ENCODE measurements at regions not wholly inside any gene's neighbourhood (a gene's known extent, or its start where the extent isn't known, plus 50 kb on each side); places are given as distances from the start of the nearest gene placed in this dataset.

DNA sequence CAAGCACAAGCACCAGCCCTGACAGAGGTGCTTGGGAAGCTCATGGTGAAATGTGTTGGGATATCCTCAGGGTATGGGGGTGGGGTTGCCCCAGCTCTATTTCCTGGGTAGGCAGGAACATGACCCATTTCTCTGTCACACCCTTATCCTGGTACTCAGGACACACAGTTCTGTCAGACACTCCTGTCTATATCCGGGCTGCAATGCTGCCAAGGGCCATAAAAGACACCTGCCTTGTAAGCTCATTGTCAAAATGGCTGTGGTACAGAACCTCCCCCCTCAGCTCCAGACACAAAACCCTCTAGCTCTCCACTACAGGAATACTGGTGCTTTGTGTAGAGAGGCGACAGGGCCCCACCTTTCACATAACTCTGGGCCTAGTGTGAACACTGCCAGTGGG lies 636.7 kb downstream of the PLA2G4A start:
- TF ChIP-seq, protein P1, sequence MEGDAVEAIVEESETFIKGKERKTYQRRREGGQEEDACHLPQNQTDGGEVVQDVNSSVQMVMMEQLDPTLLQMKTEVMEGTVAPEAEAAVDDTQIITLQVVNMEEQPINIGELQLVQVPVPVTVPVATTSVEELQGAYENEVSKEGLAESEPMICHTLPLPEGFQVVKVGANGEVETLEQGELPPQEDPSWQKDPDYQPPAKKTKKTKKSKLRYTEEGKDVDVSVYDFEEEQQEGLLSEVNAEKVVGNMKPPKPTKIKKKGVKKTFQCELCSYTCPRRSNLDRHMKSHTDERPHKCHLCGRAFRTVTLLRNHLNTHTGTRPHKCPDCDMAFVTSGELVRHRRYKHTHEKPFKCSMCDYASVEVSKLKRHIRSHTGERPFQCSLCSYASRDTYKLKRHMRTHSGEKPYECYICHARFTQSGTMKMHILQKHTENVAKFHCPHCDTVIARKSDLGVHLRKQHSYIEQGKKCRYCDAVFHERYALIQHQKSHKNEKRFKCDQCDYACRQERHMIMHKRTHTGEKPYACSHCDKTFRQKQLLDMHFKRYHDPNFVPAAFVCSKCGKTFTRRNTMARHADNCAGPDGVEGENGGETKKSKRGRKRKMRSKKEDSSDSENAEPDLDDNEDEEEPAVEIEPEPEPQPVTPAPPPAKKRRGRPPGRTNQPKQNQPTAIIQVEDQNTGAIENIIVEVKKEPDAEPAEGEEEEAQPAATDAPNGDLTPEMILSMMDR (IDR thresholded peaks at IDR 0.05), result no peak
- TF ChIP-seq POLR2A (IDR thresholded peaks at IDR 0.05), result no peak
- DNase-seq (no peak), ATAC-seq (no peak)
- Histone ChIP-seq H3K4me3 (no peak overlapping the region), H3K27me3 (no peaks in the 10 kb centered on the region), H3K9me3 (no peaks in the 10 kb centered on the region), H3K4me1 (no peaks in the 10 kb centered on the region), H3K36me3 (no peaks in the 10 kb centered on the region), H3K27ac (no peak overlapping the region)
- intact Hi-C loops (cut with DNase I), result no loop called here
- WGBS (ENCODE audit: insufficient coverage, low coverage, low lambda C conversion rate, missing lambda C conversion rate), result 0% methylated on average over 1 of the region's 2 CpGs

DNA sequence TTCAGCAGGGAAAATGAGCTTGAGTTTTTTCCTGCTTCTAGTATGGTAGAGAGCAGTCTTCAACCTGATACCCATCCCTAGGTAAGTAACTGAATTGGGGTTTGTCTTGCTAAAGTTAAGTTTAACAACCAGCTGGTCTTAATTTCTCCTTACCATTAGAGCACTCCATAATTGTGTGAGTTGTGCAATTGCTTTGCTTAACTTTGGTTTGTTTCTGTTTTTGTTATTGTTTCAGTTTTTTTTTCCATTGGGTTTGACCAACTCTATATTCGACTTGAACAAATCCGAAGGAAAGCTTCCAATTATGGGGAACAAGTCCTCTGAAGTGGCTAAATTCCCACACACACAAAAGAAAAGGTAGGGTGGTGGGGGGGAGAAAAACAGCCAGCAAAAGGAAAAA lies 641.1 kb downstream of the PLA2G4A start:
- no peaks in the 10 kb centered on the region for H3K9me3 ChIP-seq
- no peaks in the 10 kb centered on the region for H3K27me3 ChIP-seq
- no peaks in the 10 kb centered on the region for H3K36me3 ChIP-seq
- no peak for TF ChIP-seq POLR2A (IDR thresholded peaks at IDR 0.05)
- TF ChIP-seq, protein P1 (IDR thresholded peaks at IDR 0.05), result no peak
- ATAC-seq (no peak), DNase-seq (no peak)
- intact Hi-C loops (cut with DNase I), result no loop called here
- no peak overlapping the region for H3K27ac ChIP-seq
- WGBS (ENCODE audit: insufficient coverage, low coverage, low lambda C conversion rate, missing lambda C conversion rate), result 38% methylated on average over 2 of the region's 2 CpGs
- H3K4me3 ChIP-seq, result no peak overlapping the region
- H3K4me1 ChIP-seq, result no peaks in the 10 kb centered on the region

DNA sequence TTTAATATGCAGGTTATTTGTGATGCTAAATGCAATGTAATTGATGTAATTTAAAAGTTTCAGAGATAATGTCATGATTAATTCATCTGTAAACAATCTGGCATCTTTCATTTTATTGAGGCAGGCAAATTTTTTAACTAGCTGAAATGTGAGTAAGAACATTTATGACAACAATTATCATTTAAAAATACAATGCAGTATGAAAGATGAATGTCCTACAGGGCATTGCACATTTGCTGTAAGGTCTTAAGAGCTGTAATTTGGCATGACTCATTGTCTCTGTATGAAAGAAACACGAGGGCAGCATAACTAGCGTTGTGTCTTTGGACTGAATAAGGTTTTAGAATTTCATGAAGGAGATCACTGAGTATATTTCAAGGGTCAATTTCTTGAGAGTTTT lies 642.8 kb downstream of the PLA2G4A start:
- H3K4me1 ChIP-seq, result no peaks in the 10 kb centered on the region
- H3K4me3 ChIP-seq, result no peak overlapping the region
- H3K27me3 ChIP-seq, result no peaks in the 10 kb centered on the region
- WGBS (ENCODE audit: insufficient coverage, low coverage, low lambda C conversion rate, missing lambda C conversion rate), result 71% methylated on average over 2 of the region's 2 CpGs
- no peaks in the 10 kb centered on the region for H3K9me3 ChIP-seq
- DNase-seq (no peak), ATAC-seq (no peak)
- no peak overlapping the region for H3K27ac ChIP-seq
- intact Hi-C loops (cut with DNase I), result no loop called here
- no peaks in the 10 kb centered on the region for H3K36me3 ChIP-seq
- TF ChIP-seq, protein P1 (IDR thresholded peaks at IDR 0.05), result no peak
- TF ChIP-seq POLR2A (IDR thresholded peaks at IDR 0.05), result no peak

DNA sequence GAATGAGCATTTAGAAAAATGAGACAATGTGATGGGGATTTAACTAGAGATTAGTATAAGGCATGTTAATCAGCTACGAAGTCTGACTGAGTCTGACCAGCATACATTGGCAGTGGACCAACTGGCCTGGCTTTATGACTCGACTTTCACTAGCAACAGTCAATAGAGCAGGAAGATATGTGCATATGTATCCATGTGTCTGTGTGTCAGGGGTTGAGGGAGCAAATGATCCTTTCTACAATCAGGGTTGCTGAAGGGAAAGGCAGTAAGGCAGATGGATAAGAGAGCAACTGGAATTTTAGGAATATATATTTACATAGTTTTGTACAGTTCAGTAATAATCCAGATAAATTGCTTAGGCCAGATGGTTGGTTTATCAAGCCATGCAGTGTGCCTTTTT lies 645.6 kb downstream of the PLA2G4A start:
- no peak for DNase-seq
- 25% methylated on average over 2 of the region's 2 CpGs for WGBS (ENCODE audit: insufficient coverage, low coverage, low lambda C conversion rate, missing lambda C conversion rate)

More for the DNA sequence above, 645.6 kb downstream of the PLA2G4A start:
- intact Hi-C loops (cut with DNase I), result no loop called here
- Histone ChIP-seq H3K4me3 (no peak overlapping the region), H3K27me3 (no peaks in the 10 kb centered on the region), H3K36me3 (no peaks in the 10 kb centered on the region), H3K4me1 (no peaks in the 10 kb centered on the region), H3K9me3 (no peaks in the 10 kb centered on the region), H3K27ac (no peak overlapping the region)
- TF ChIP-seq POLR2A (IDR thresholded peaks at IDR 0.05), result no peak
- TF ChIP-seq, protein P1 (IDR thresholded peaks at IDR 0.05), result no peak
- no peak for ATAC-seq

Data from right lobe of liver (tissue), 6 donors.